ENCODE measurements at regions not wholly inside any gene's neighbourhood (a gene's known extent, or its start where the extent isn't known, plus 50 kb on each side); places are given as distances from the start of the nearest gene placed in this dataset.

DNA sequence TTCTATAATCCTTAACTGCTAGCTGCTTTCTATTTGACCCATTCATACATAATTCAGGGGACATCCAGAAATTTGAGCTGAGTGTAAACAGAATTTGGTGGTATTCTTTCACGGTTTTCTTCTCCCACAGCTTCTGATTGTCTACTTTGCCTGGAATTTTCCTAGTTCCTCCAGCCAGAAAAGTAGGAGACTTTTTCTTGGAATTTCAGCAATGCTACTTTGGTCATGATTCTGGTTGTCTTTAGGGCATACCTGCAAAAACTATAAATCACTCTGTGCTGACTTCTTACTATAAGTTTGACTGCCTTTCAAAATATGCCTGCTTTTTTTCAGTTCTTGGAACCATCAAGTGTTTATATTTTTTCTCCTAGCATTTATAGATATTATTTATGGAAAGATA lies 260.2 kb downstream of the TMEM38B start:
- no peak for TF ChIP-seq EZH2 (IDR thresholded peaks at IDR 0.05)
- TF ChIP-seq CTCF (IDR thresholded peaks at IDR 0.05), result no peak
- TF ChIP-seq EZH2phosphoT487 (IDR thresholded peaks at IDR 0.05), result no peak

All from neural progenitor cell (in vitro differentiated cells).